Pancreas (tissue), 10 donors: ENCODE measurements at regions not wholly inside any gene's neighbourhood (a gene's known extent, or its start where the extent isn't known, plus 50 kb on each side); places are given as distances from the start of the nearest gene placed in this dataset.

Experiments used
- ATAC-seq, 4 donors: fragments of 200-7000 bp; cut with Tn5 transposase; one replicate each; pipeline versions ENCODE4 v1.8.0 to v1.9.1; 2020; ENCODE audit warnings: mild to moderate bottlenecking in 4 of 4, moderate library complexity in 4 of 4
- DNase-seq, 6 donors: peaks; one replicate each; pipeline ENCODE4 v3.0.0-alpha.2; 2020
- FAIRE-seq: peaks from 2 replicates; lab custom pipeline; 2012; peaks lifted over from hg19 to GRCh38; lab: Jason Lieb, UNC
- H3K27ac ChIP-seq, 4 donors: fragments of 200-600 bp; sonication (generic); 1 replicate in 3 of 4; 2 replicates in 1 of 4; pipeline versions ENCODE4 v1.5.0 to v1.8.0; 2020
- H3K27me3 ChIP-seq, 4 donors: fragments of 200-600 bp; one replicate each; pipeline ENCODE4 v1.8.0; 2021
- H3K36me3 ChIP-seq, 3 donors: fragments of 200-600 bp; sonication (generic) in 1 of 3; one replicate each; pipeline versions ENCODE4 v1.5.0 to v1.8.0; 2020 to 2021
- H3K4me1 ChIP-seq, 3 donors: fragments of 200-600 bp; one replicate each; pipeline ENCODE4 v1.8.0; 2021
- H3K4me3 ChIP-seq, 4 donors: fragments of 200-600 bp; sonication (generic) in 2 of 4; one replicate each; pipeline versions ENCODE4 v1.5.0 to v1.8.0; 2020 to 2021
- H3K9me3 ChIP-seq, 4 donors: fragments of 200-600 bp; one replicate each; pipeline ENCODE4 v1.8.0; 2021
- WGBS, 2 donors: extraction: QIAGEN DNeasy Blood & Tissue Kit; methylation state at CpG; one replicate each; pipeline ENCODE4 v1.1.7; 2013; 5-methylcytosine and 5-hydroxymethylcytosine counted together
- intact Hi-C, 3 donors: fragments of 100-400 bp; cut with DNase I; formaldehyde crosslinking; loops; one replicate each; pipeline versions ENCODE4 v1.11.1 to v1.14.2; 2022
- TF ChIP-seq, protein P1 (sequence below), 4 donors: fragments of 200-600 bp; sonication (generic) in 3 of 4; IDR thresholded peaks; one replicate each; pipeline versions ENCODE4 v1.5.0 to v1.8.0; 2021; ENCODE audit warnings: antibody characterized with exemption in 4 of 4
- donor health status: healthy with polysubstance abuse.
- donor health status: DM: no; HTN: no; CAD: no; lungs with moderate emphysema.
- donor health status: DM: no; HTN: no; CAD: no.
- donor health status: control.
- donor health status: control.
- donor health status: Bipolar disorder and iron deficiency.
- donor health status: DM: yes; HTN: yes; CAD: no.
- donor health status: DM: no; HTN: no; CAD: no.
- donor health status: DM: no; HTN: no; CAD: no.
- donor health status: DM: yes; HTN: yes; CAD: no.

DNA sequence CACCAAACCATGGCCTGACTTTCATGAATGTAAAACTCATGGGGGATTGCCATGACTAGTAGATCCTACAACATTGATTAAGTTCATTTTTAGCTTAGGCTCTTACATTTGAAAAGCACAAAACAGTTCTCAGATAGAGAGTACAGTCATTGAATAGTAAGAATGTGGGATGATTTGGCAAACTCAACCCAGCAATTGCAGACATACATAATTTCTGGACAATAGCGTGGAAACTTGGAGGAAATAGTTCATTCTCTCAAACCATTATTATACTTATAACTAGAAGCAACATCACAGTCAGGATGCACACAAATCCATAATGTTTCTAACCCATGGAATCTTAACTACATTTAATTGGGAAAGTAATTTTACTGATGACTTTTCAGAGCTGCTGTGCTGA is 598.2 kb downstream of the LMO4 start:
- no peak for FAIRE-seq
- WGBS, 2 donors = 94 to 97% methylated on average over 1 of the region's 1 CpG
- no peak overlapping the region for H3K4me3 ChIP-seq
- H3K27me3 ChIP-seq = no peaks in the 10 kb centered on the region
- H3K36me3 ChIP-seq = no peaks in the 10 kb centered on the region
- intact Hi-C loops = no loop called here
- no peaks in the 10 kb centered on the region for H3K9me3 ChIP-seq
- TF ChIP-seq, protein P1, sequence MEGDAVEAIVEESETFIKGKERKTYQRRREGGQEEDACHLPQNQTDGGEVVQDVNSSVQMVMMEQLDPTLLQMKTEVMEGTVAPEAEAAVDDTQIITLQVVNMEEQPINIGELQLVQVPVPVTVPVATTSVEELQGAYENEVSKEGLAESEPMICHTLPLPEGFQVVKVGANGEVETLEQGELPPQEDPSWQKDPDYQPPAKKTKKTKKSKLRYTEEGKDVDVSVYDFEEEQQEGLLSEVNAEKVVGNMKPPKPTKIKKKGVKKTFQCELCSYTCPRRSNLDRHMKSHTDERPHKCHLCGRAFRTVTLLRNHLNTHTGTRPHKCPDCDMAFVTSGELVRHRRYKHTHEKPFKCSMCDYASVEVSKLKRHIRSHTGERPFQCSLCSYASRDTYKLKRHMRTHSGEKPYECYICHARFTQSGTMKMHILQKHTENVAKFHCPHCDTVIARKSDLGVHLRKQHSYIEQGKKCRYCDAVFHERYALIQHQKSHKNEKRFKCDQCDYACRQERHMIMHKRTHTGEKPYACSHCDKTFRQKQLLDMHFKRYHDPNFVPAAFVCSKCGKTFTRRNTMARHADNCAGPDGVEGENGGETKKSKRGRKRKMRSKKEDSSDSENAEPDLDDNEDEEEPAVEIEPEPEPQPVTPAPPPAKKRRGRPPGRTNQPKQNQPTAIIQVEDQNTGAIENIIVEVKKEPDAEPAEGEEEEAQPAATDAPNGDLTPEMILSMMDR (IDR thresholded peaks at IDR 0.05) = no peak
- H3K4me1 ChIP-seq = no peaks in the 10 kb centered on the region
- DNase-seq = no peak
- H3K27ac ChIP-seq = no peak overlapping the region
- no peak for ATAC-seq

- WGBS, 2 donors = 63 to 67% methylated on average over 3 of the region's 3 CpGs
- intact Hi-C loops = no loop called here
- no peaks in the 10 kb centered on the region for H3K36me3 ChIP-seq
- H3K27me3 ChIP-seq = no peaks in the 10 kb centered on the region
- no peak overlapping the region for H3K4me3 ChIP-seq
- TF ChIP-seq, protein P1 (IDR thresholded peaks at IDR 0.05) = no peak
- H3K4me1 ChIP-seq = no peaks in the 10 kb centered on the region
- H3K27ac ChIP-seq = no peak overlapping the region
- H3K9me3 ChIP-seq = no peaks in the 10 kb centered on the region
- ATAC-seq (no peak), FAIRE-seq (no peak), DNase-seq (no peak)
Measured at GRCh38 chr1:87927391-87928280, 599.0 kb downstream of the LMO4 start.

GRCh38 chr1:87928623-87929022 is 599.9 kb downstream of the LMO4 start:
- Histone ChIP-seq H3K4me1 (no peaks in the 10 kb centered on the region), H3K4me3 (no peak overlapping the region), H3K27ac (no peak overlapping the region), H3K9me3 (no peaks in the 10 kb centered on the region), H3K27me3 (no peaks in the 10 kb centered on the region), H3K36me3 (no peaks in the 10 kb centered on the region)
- intact Hi-C loops = no loop called here
- TF ChIP-seq, protein P1 (IDR thresholded peaks at IDR 0.05) = no peak
- ATAC-seq (peak in 1 of 4 donors; percentile 42), DNase-seq (no peak), FAIRE-seq (no peak)
- WGBS, 2 donors = 2 to 6% methylated on average over 1 of the region's 1 CpG

DNA sequence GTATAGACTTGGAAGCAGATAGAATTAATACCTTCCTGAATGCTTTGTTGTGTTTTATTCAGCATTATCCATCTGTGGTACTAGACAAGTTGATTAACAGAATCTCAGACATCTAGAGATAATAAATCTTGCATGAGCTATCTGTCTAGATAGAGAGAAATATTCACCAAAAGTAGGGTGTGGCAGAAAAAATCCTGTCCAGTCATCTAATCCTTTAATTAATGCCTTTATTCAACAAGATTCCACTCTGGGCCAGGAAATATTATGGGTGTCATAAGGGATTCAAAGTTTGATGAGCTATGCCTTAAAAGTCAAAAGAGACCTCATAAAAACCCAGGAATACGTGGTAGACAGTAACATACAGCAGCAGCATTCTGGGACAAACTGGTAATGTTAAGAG is 601.2 kb downstream of the LMO4 start:
- TF ChIP-seq, protein P1 (IDR thresholded peaks at IDR 0.05) = no peak
- no peak for FAIRE-seq
- 70 to 90% methylated on average over 1 of the region's 1 CpG for WGBS, 2 donors

DNA sequence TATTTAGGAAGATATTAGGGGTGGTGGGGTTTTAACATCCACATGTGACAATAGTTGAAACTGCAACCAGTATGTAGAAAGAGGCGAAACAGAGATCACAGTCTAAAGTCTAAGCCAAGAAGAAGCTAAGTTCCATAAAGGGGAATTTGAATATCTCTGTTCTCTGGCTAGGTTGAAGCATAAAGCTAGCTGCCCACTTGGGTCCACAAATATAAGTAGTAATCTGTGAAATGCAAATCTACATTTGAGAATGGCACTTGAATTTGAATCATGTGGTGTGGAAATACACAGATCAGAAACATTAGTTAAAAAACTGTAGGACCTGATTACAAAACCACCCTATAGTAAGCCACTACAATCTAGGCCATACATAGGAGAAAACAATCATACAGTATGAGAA is 602.1 kb downstream of the LMO4 start:
- intact Hi-C loops = no loop called here
- Histone ChIP-seq H3K4me1 (no peaks in the 10 kb centered on the region), H3K27me3 (no peaks in the 10 kb centered on the region), H3K36me3 (no peaks in the 10 kb centered on the region), H3K4me3 (no peak overlapping the region), H3K9me3 (no peaks in the 10 kb centered on the region), H3K27ac (no peak overlapping the region)
- TF ChIP-seq, protein P1 (IDR thresholded peaks at IDR 0.05) = no peak
- ATAC-seq = no peak
- FAIRE-seq = no peak
- DNase-seq = no peak
- WGBS, 2 donors = 48 to 96% methylated on average over 1 of the region's 1 CpG

More for the DNA sequence above, 601.2 kb downstream of the LMO4 start:
- Histone ChIP-seq H3K27me3 (no peaks in the 10 kb centered on the region), H3K4me3 (no peak overlapping the region), H3K4me1 (no peaks in the 10 kb centered on the region), H3K27ac (no peak overlapping the region), H3K36me3 (no peaks in the 10 kb centered on the region), H3K9me3 (no peaks in the 10 kb centered on the region)
- DNase-seq = no peak
- intact Hi-C loops = no loop called here
- ATAC-seq = no peak
